ENCODE measurements at regions not wholly inside any gene's neighbourhood (a gene's known extent, or its start where the extent isn't known, plus 50 kb on each side); places are given as distances from the start of the nearest gene placed in this dataset.

GRCh38 chr4:128623508-128624215, 185.8 kb upstream of the JADE1 start:
- TF ChIP-seq CTCF (IDR thresholded peaks at IDR 0.05), result no peak
- TF ChIP-seq POLR2A (IDR thresholded peaks at IDR 0.05), result no peak

All from esophagus squamous epithelium (tissue), 4 donors.